ENCODE measurements at regions not wholly inside any gene's neighbourhood (a gene's known extent, or its start where the extent isn't known, plus 50 kb on each side); places are given as distances from the start of the nearest gene placed in this dataset.

GRCh38 chr10:129079705-129080104, 387.3 kb upstream of the MGMT start:
- no peak for DNase-seq (ENCODE audit: low read depth)
- TF ChIP-seq, protein P1, sequence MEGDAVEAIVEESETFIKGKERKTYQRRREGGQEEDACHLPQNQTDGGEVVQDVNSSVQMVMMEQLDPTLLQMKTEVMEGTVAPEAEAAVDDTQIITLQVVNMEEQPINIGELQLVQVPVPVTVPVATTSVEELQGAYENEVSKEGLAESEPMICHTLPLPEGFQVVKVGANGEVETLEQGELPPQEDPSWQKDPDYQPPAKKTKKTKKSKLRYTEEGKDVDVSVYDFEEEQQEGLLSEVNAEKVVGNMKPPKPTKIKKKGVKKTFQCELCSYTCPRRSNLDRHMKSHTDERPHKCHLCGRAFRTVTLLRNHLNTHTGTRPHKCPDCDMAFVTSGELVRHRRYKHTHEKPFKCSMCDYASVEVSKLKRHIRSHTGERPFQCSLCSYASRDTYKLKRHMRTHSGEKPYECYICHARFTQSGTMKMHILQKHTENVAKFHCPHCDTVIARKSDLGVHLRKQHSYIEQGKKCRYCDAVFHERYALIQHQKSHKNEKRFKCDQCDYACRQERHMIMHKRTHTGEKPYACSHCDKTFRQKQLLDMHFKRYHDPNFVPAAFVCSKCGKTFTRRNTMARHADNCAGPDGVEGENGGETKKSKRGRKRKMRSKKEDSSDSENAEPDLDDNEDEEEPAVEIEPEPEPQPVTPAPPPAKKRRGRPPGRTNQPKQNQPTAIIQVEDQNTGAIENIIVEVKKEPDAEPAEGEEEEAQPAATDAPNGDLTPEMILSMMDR (IDR thresholded peaks at IDR 0.05; ENCODE audit: insufficient read depth, low read depth, low read length, missing control alignments), result no peak

GRCh38 chr10:129085811-129086210, 381.2 kb upstream of the MGMT start:
- no peak overlapping the region for H3K4me3 ChIP-seq (ENCODE audit: low read length)
- TF ChIP-seq, protein P1 (IDR thresholded peaks at IDR 0.05; ENCODE audit: insufficient read depth, low read depth, low read length, missing control alignments), result no peak
- peak; percentile 28 for DNase-seq (ENCODE audit: low read depth)

More at GRCh38 chr10:129079705-129080104, 387.3 kb upstream of the MGMT start:
- H3K4me3 ChIP-seq (ENCODE audit: low read length), result no peak overlapping the region

DNA sequence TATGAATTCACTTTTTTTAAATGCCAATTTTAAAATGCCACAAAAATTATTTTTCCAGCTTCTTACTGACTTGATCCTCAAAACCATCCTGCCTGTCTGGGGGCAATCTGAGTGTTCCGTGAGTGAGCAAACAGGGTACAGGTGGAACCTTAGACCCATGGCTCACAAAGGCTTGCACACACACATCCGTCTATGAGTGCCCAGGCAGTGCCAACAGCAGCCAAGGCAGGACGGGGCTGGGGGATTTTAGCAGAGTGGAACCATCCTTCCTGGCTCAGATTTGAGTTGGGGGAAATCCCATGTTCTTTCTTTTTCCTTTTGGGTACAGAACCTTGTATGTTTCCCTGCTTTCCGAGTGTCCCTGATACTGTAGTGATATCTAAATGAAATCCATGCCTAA, 377.7 kb upstream of the MGMT start:
- TF ChIP-seq, protein P1 (IDR thresholded peaks at IDR 0.05; ENCODE audit: insufficient read depth, low read depth, low read length, missing control alignments), result no peak
- DNase-seq (ENCODE audit: low read depth), result no peak
- no peak overlapping the region for H3K4me3 ChIP-seq (ENCODE audit: low read length)

GRCh38 chr10:129090165-129090564, 376.9 kb upstream of the MGMT start:
- no peak for DNase-seq (ENCODE audit: low read depth)
- TF ChIP-seq, protein P1 (IDR thresholded peaks at IDR 0.05; ENCODE audit: insufficient read depth, low read depth, low read length, missing control alignments), result no peak
- no peak overlapping the region for H3K4me3 ChIP-seq (ENCODE audit: low read length)

GRCh38 chr10:129090618-129091366, 376.2 kb upstream of the MGMT start:
- TF ChIP-seq, protein P1 (IDR thresholded peaks at IDR 0.05; ENCODE audit: insufficient read depth, low read depth, low read length, missing control alignments), result no peak
- no peak overlapping the region for H3K4me3 ChIP-seq (ENCODE audit: low read length)
- no peak for DNase-seq (ENCODE audit: low read depth)

- TF ChIP-seq, protein P1 (IDR thresholded peaks at IDR 0.05; ENCODE audit: insufficient read depth, low read depth, low read length, missing control alignments), result no peak
- DNase-seq (ENCODE audit: low read depth), result no peak
- H3K4me3 ChIP-seq (ENCODE audit: low read length), result no peak overlapping the region
Observed at GRCh38 chr10:129093641-129094040, 373.4 kb upstream of the MGMT start.

DNA sequence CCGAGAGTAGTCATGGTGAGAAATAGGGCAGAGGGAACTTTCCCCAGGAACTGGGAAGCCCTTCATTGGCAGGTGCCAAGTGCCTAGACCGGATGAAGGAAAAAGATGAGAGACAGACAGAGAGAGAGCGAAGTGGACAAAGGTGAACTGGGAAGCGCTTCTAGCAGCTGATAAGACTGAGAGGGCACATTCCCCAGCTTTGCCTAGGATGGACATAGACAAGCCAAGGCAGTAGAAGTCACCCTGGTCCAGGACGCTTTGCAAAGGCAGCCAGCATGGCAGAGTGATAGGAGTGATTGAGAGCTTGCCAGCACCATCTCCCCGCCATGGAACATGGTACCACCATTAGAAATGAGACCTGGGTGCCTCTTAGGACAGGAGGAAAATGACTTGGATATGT, 372.8 kb upstream of the MGMT start:
- no peak overlapping the region for H3K4me3 ChIP-seq (ENCODE audit: low read length)
- no peak for DNase-seq (ENCODE audit: low read depth)
- TF ChIP-seq, protein P1 (IDR thresholded peaks at IDR 0.05; ENCODE audit: insufficient read depth, low read depth, low read length, missing control alignments), result no peak

Measured in epithelial cell of esophagus (primary cell).